Adrenal gland (tissue), 9 donors: ENCODE measurements at regions not wholly inside any gene's neighbourhood (a gene's known extent, or its start where the extent isn't known, plus 50 kb on each side); places are given as distances from the start of the nearest gene placed in this dataset.

Experiments
- DNase-seq, 7 donors: peaks; one replicate each; pipeline ENCODE4 v3.0.0-alpha.2; 2019 to 2020
- H3K27ac ChIP-seq, 5 donors: fragments of 200-600 bp; sonication (generic) in 4 of 5; 1 replicate in 3 of 5; 2 replicates in 2 of 5; pipeline versions ENCODE4 v1.5.1 to v1.8.0; 2016 to 2020; ENCODE audit warnings: mild to moderate bottlenecking in 1 of 5
- H3K27me3 ChIP-seq: fragments of 200-600 bp; 2 replicates; pipeline ENCODE4 v1.8.0; 2021
- H3K36me3 ChIP-seq, 2 donors: fragments of 200-600 bp; replicated peaks in 1 of 2; 1 replicate in 1 of 2; 2 replicates in 1 of 2; pipeline versions ENCODE4 v1.5.1 to v1.8.0; 2018 to 2022
- H3K4me1 ChIP-seq, 2 donors: fragments of 200-600 bp; replicated peaks in 1 of 2; 1 replicate in 1 of 2; 2 replicates in 1 of 2; pipeline versions ENCODE4 v1.5.1 to v1.8.0; 2018 to 2021
- H3K4me3 ChIP-seq, 4 donors: fragments of 200-600 bp; sonication (generic) in 3 of 4; one replicate each; pipeline ENCODE4 v1.5.1; 2016 to 2018
- H3K9me3 ChIP-seq, 3 donors: fragments of 200-600 bp; sonication (generic) in 1 of 3; replicated peaks in 1 of 3; 1 replicate in 2 of 3; 2 replicates in 1 of 3; pipeline versions ENCODE4 v1.5.1 to v1.8.0; 2016 to 2021
- CTCF ChIP-seq, 6 experiments: fragments of 450-650 bp in 4 of 6; fragments of 200-600 bp in 2 of 6; sonication (generic) in 1 of 6; IDR thresholded peaks; 1 replicate in 5 of 6; 2 replicates in 1 of 6; pipeline versions ENCODE4 v1.5.1 to v1.8.0; 2016 to 2021; ENCODE audit warnings: antibody characterized with exemption in 6 of 6, mild to moderate bottlenecking in 2 of 6, moderate library complexity in 1 of 6
- POLR2A ChIP-seq, 2 donors: fragments of 450-650 bp; IDR thresholded peaks; one replicate each; pipeline ENCODE4 v1.6.1; 2017; ENCODE audit warnings: antibody characterized with exemption in 2 of 2, mild to moderate bottlenecking in 2 of 2, moderate library complexity in 1 of 2
- WGBS, 4 donors: extraction: QIAGEN DNeasy Blood & Tissue Kit in 2 of 4; methylation state at CpG; one replicate each; pipeline versions ENCODE4 v1.1.5 to v1.1.7; 2013 to 2017; 5-methylcytosine and 5-hydroxymethylcytosine counted together
- intact Hi-C, 2 donors: fragments of 100-400 bp; cut with DNase I; formaldehyde crosslinking; loops; one replicate each; pipeline versions ENCODE4 v1.14.1 to v1.15.0; 2022 to 2023
- donor health status: healthy with polysubstance abuse.
- donor health status: Bipolar disorder and iron deficiency.
- donor health status: DM: yes; HTN: yes; CAD: no.
- donor health status: DM: no; HTN: no; CAD: no.
- donor health status: DM: no; HTN: no; CAD: no.

GRCh38 chr10:100615908-100616307 is 80.2 kb downstream of the HIF1AN start:
- no peaks in the 10 kb centered on the region for H3K9me3 ChIP-seq
- H3K4me1 ChIP-seq: no peaks in the 10 kb centered on the region
- no peak overlapping the region for H3K4me3 ChIP-seq
- DNase-seq: no peak
- TF ChIP-seq CTCF (IDR thresholded peaks at IDR 0.05): no peak
- no peak for TF ChIP-seq POLR2A (IDR thresholded peaks at IDR 0.05)
- no peaks in the 10 kb centered on the region for H3K36me3 ChIP-seq
- peaks cover 15% of the 10 kb centered on the region for H3K27me3 ChIP-seq
- intact Hi-C loops: no loop called here
- 59 to 73% (median 62%) methylated on average over 5 of the region's 5 CpGs for WGBS, 4 donors
- no peak overlapping the region for H3K27ac ChIP-seq

DNA sequence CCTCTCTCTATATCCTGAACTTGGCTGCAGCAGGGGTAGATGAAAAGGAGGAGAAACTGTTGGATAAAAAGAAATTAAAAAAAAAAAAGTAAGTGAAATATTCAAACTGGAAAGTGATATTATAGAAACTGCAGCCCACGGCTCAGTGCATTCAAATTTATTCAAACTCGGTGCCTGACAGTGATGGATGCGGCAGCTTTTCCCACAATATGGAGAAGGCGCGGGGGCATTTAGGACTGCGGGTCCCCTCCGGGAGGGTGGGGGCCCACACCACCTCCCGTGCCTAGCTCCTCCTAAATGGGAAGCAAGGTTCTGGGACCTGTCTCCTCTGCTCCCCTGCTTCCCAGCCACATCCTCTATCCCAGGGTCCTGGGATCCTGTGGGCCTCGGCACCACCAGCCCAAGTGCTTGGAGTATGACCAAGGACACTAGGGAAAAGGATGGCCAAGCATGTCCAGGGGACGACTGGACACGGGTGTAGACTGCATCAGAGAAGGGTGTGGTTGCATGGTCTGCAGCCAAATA is 82.4 kb downstream of the HIF1AN start:
- H3K27ac ChIP-seq: no peak overlapping the region
- H3K4me1 ChIP-seq: no peaks in the 10 kb centered on the region
- no peak overlapping the region for H3K4me3 ChIP-seq
- no peak for DNase-seq
- WGBS, 4 donors: 66 to 80% (median 73%) methylated on average over 10 to 11 of the region's 11 CpGs
- H3K9me3 ChIP-seq: no peaks in the 10 kb centered on the region
- H3K27me3 ChIP-seq: peaks cover 29% of the 10 kb centered on the region
- H3K36me3 ChIP-seq: no peaks in the 10 kb centered on the region
- TF ChIP-seq CTCF (IDR thresholded peaks at IDR 0.05) (no peak), POLR2A (IDR thresholded peaks at IDR 0.05) (no peak)
- intact Hi-C loops: no loop called here

DNA sequence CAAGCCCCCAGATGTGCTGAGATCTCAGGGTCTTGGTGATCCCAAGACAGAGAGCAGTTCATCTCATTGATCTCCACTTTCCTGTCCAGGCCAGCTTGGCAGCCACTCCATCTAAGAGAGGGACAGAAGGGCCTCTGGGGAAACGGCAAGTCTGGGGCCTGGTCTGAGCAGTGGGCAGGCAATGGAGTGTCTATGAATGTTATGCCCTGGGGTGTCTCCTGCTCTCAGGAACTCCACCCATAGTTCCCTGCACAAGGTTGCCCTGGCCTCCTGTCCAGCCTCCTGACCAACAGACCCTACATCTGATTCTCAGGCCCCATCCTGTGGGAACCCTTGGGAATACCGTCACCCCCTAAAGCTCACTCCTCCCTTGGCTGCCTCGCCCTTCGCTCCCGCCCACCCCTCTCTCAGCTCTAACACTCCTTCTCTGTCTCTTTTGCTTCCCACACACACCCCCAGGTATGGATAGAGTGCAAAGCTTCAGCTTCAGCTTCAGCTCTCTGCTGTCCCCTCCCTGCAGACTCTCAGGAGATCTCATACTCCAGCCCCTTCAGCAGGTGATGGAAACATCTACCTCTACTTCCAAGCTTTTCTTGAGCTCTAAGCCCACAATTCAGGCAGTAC is 83.0 kb downstream of the HIF1AN start:
- 68 to 87% (median 77%) methylated on average over 4 to 5 of the region's 5 CpGs for WGBS, 4 donors
- no peak for DNase-seq
- no peaks in the 10 kb centered on the region for H3K9me3 ChIP-seq
- H3K4me3 ChIP-seq: no peak overlapping the region
- no peak for TF ChIP-seq CTCF (IDR thresholded peaks at IDR 0.05)
- TF ChIP-seq POLR2A (IDR thresholded peaks at IDR 0.05): no peak
- H3K4me1 ChIP-seq: no peaks in the 10 kb centered on the region
- H3K27ac ChIP-seq: no peak overlapping the region
- H3K36me3 ChIP-seq: no peaks in the 10 kb centered on the region
- intact Hi-C loops: no loop called here
- peaks cover 30% of the 10 kb centered on the region for H3K27me3 ChIP-seq

GRCh38 chr10:100620087-100620835 is 84.5 kb downstream of the HIF1AN start:
- WGBS, 4 donors: 46 to 84% (median 80%) methylated on average over 3 to 6 of the region's 6 CpGs
- TF ChIP-seq POLR2A (IDR thresholded peaks at IDR 0.05): no peak
- TF ChIP-seq CTCF (IDR thresholded peaks at IDR 0.05): no peak
- Histone ChIP-seq H3K4me3 (no peak overlapping the region), H3K27me3 (peaks cover 36% of the 10 kb centered on the region), H3K36me3 (no peaks in the 10 kb centered on the region), H3K9me3 (no peaks in the 10 kb centered on the region), H3K4me1 (no peaks in the 10 kb centered on the region), H3K27ac (no peak overlapping the region)
- no peak for DNase-seq
- intact Hi-C loops: no loop called here
